PC-9 (cell line): ENCODE measurements at regions not wholly inside any gene's neighbourhood (a gene's known extent, or its start where the extent isn't known, plus 50 kb on each side); places are given as distances from the start of the nearest gene placed in this dataset.

ENCODE experiments used
- BruUV-seq: library from RNA; stranded (reverse); fragments of 400-500 nt; replicated peaks from 2 replicates; lab custom pipeline; 2021; lab: Mats Ljungman, UMichigan
- CTCF ChIA-PET: fragments of 300-600 bp; sonication (Branson Sonifier 250); formaldehyde crosslinking; loops from one replicate; lab custom pipeline; 2022; ENCODE audit warnings: antibody characterized with exemption; lab: Charles Lee
- POLR2A ChIA-PET: fragments of 300-600 bp; sonication (Branson Sonifier 250); formaldehyde crosslinking; loops from one replicate; lab custom pipeline; 2022; ENCODE audit warnings: antibody characterized with exemption; ENCODE audit not compliant: unreplicated experiment; lab: Charles Lee
- DNase-seq, 2 experiments: peaks; one replicate each; pipeline versions ENCODE4 v3.0.0 to v3.0.0-alpha.2; 2015 to 2022; ENCODE audit warnings: mixed read lengths in 1 of 2
- H2AFZ ChIP-seq: fragments of 200-600 bp; sonication (generic); 2 replicates; pipeline ENCODE4 v1.8.1; 2017; ENCODE audit warnings: antibody characterized with exemption
- H3F3A ChIP-seq: fragments of 200-600 bp; sonication (generic); 2 replicates; pipeline ENCODE4 v1.8.1; 2017; ENCODE audit warnings: antibody characterized with exemption, mild to moderate bottlenecking, low read depth; ENCODE audit not compliant: insufficient read depth
- H3K27ac ChIP-seq: fragments of 200-600 bp; sonication (generic); 2 replicates; pipeline ENCODE4 v1.6.1; 2016; ENCODE audit warnings: mixed run types
- H3K27me3 ChIP-seq: fragments of 200-600 bp; sonication (generic); 2 replicates; pipeline ENCODE4 v1.6.1; 2016; ENCODE audit warnings: low read depth, mixed run types; ENCODE audit not compliant: insufficient read depth
- H3K36me3 ChIP-seq: fragments of 200-600 bp; sonication (generic); 2 replicates; pipeline ENCODE4 v1.6.1; 2016; ENCODE audit warnings: low read depth, mixed run types
- H3K4me1 ChIP-seq: fragments of 200-600 bp; sonication (generic); replicated peaks from 2 replicates; pipeline ENCODE4 v1.6.1; 2016; ENCODE audit warnings: mixed run types; ENCODE audit not compliant: insufficient read depth
- H3K4me2 ChIP-seq: fragments of 200-600 bp; sonication (generic); 2 replicates; pipeline ENCODE4 v1.6.1; 2017; ENCODE audit warnings: mixed run types
- H3K4me3 ChIP-seq: fragments of 200-600 bp; sonication (generic); 2 replicates; pipeline ENCODE4 v1.6.1; 2016; ENCODE audit warnings: mixed run types
- H3K79me2 ChIP-seq: fragments of 200-600 bp; sonication (generic); 2 replicates; pipeline ENCODE4 v1.6.1; 2017; ENCODE audit warnings: low read depth, mixed run types
- H3K9me2 ChIP-seq: fragments of 200-600 bp; sonication (generic); 2 replicates; pipeline ENCODE4 v1.8.1; 2017; ENCODE audit warnings: mild to moderate bottlenecking; ENCODE audit not compliant: insufficient read depth
- H3K9me3 ChIP-seq: fragments of 200-600 bp; sonication (generic); 2 replicates; pipeline ENCODE4 v1.8.1; 2016; ENCODE audit warnings: low read depth; ENCODE audit not compliant: insufficient read depth
- H4K20me1 ChIP-seq: fragments of 200-600 bp; sonication (generic); 2 replicates; pipeline ENCODE4 v1.8.1; 2017; ENCODE audit not compliant: insufficient read depth
- CTCF ChIP-seq: fragments of 200-600 bp; sonication (generic); conservative IDR thresholded peaks from 2 replicates; pipeline ENCODE4 v1.6.1; 2017; ENCODE audit warnings: mixed run types, antibody characterized with exemption, mild to moderate bottlenecking, moderate library complexity
- EZH2 ChIP-seq: fragments of 200-600 bp; sonication (generic); IDR thresholded peaks from 2 replicates; pipeline ENCODE4 v1.8.0; 2017; ENCODE audit warnings: antibody characterized with exemption, low read depth
- intact Hi-C: fragments of 100-400 bp; cut with micrococcal nuclease; formaldehyde crosslinking; loops from one replicate; pipeline ENCODE4 v1.10.0; 2022; ENCODE audit not compliant: unreplicated experiment

- no peak for DNase-seq
- Histone ChIP-seq H3F3A (peaks cover 4% of the 10 kb centered on the region; the same call in 1 of the 2 replicates), H3K79me2 (no peaks in the 10 kb centered on the region), H3K27me3 (no peaks in the 10 kb centered on the region), H3K4me1 (peaks cover 12% of the 10 kb centered on the region), H3K36me3 (no peaks in the 10 kb centered on the region), H3K9me2 (no peaks in the 10 kb centered on the region), H3K27ac (peak overlapping the region; percentile 20; the same call in 1 of the 2 replicates), H4K20me1 (no peaks in the 10 kb centered on the region), H3K4me2 (peak overlapping the region; percentile 41; the same call in 1 of the 2 replicates), H2AFZ (no peak overlapping the region), H3K9me3 (no peaks in the 10 kb centered on the region), H3K4me3 (no peak overlapping the region)
- ChIA-PET CTCF (no interaction called here), POLR2A (no interaction called here)
- intact Hi-C loops: no loop called here
- BruUV-seq: no TSS peak
- TF ChIP-seq EZH2 (no peak), CTCF (no peak)
Observed at GRCh38 chr5:159752622-159753275, 163.5 kb upstream of the ADRA1B start.

GRCh38 chr5:159758189-159758588, 158.1 kb upstream of the ADRA1B start:
- Histone ChIP-seq H3F3A (no peaks in the 10 kb centered on the region), H3K79me2 (no peaks in the 10 kb centered on the region), H3K4me1 (peaks cover 9% of the 10 kb centered on the region), H3K27ac (no peak overlapping the region), H3K9me2 (no peaks in the 10 kb centered on the region), H2AFZ (no peak overlapping the region), H3K27me3 (no peaks in the 10 kb centered on the region), H4K20me1 (no peaks in the 10 kb centered on the region), H3K4me3 (no peak overlapping the region), H3K36me3 (no peaks in the 10 kb centered on the region), H3K9me3 (no peaks in the 10 kb centered on the region), H3K4me2 (no peak overlapping the region)
- BruUV-seq: no TSS peak
- POLR2A ChIA-PET: no interaction called here
- TF ChIP-seq EZH2 (no peak), CTCF (no peak)
- intact Hi-C loops: no loop called here
- CTCF ChIA-PET: no interaction called here
- DNase-seq: peak in 1 of 2 experiments; percentile 58

GRCh38 chr5:159759791-159760290, 156.4 kb upstream of the ADRA1B start:
- Histone ChIP-seq H3F3A (no peaks in the 10 kb centered on the region), H3K4me1 (peaks cover 8% of the 10 kb centered on the region), H3K27me3 (no peaks in the 10 kb centered on the region), H3K27ac (no peak overlapping the region), H4K20me1 (no peaks in the 10 kb centered on the region), H3K79me2 (no peaks in the 10 kb centered on the region), H3K4me2 (no peak overlapping the region), H3K36me3 (no peaks in the 10 kb centered on the region), H3K9me2 (no peaks in the 10 kb centered on the region), H3K4me3 (no peak overlapping the region), H3K9me3 (no peaks in the 10 kb centered on the region), H2AFZ (no peak overlapping the region)
- ChIA-PET POLR2A (no interaction called here), CTCF (no interaction called here)
- intact Hi-C loops: no loop called here
- BruUV-seq: no TSS peak
- TF ChIP-seq CTCF (no peak), EZH2 (no peak)
- no peak for DNase-seq
